NOMO-1 treated with DMSO at 0.1 percent for 48 hours (cell line): ENCODE measurements at regions not wholly inside any gene's neighbourhood (a gene's known extent, or its start where the extent isn't known, plus 50 kb on each side); places are given as distances from the start of the nearest gene placed in this dataset.

Experiments
- DNase-seq: peaks from one replicate; lab custom pipeline; 2025; ENCODE audit not compliant: unreplicated experiment; lab: John Stamatoyannopoulos, UW

GRCh38 chr5:82854956-82855355 lies 222.2 kb downstream of the TMEM167A start:
- DNase-seq, result no peak

DNA sequence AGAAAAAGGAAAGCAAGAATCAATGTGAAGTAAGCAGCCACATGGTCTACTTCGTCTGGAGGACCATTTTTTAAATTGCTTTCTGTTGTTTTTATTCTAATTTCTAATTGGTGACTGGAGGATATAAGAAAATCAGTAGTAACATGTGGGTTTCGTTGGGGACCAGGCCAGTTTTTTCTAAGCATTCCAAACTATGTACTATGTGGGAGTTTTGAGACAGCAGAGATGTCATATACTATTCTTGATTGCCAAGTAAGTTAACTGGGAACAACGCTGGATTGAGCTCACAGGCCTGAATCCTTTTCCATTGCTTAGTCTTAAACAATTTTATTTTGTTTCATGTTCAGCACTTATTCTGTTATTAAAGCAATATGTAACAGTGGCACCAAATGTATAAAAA lies 225.7 kb downstream of the TMEM167A start:
- DNase-seq, result no peak

DNA sequence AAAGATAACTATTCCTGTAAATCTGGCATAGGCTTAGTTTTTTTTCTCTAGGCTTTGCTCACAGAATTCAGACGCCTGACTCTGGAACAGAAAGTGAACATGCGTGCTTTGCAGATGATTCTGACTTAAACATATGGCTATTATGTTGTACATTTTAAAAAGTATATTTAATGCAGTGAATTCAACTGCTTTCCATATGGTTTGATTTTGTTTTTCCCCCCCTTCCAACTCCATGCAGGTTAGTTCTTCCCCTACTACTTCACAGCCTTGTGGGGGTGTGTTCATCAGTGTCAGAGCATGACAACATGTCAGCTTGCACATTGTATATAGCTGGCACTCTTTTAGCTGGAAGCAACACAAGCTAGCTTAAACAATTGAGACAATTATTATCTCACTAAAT lies 226.8 kb downstream of the TMEM167A start:
- no peak for DNase-seq

GRCh38 chr5:82849885-82850284 lies 227.3 kb downstream of the TMEM167A start:
- no peak for DNase-seq

DNA sequence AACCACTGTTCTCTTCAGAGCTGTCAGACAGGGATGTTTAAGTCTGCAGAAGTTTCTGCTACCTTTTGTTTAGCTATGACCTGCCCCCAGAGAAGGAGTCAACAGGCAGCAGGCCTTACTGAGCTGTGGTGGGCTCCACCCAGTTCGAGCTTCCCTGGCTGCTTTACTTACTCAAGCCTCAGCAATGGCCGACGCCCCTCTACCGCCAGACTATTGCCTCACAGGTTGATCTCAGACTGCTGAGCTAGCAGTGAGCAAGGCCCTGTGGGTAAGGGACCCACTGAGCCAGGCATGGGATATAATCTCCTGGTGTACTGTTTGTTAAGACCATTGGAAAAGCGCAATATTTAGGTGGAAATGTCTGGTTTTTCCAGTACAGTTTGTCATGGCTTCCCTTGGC lies 229.6 kb downstream of the TMEM167A start:
- DNase-seq, result no peak

- DNase-seq, result no peak
Observed at GRCh38 chr5:82839881-82840280, 237.3 kb downstream of the TMEM167A start.

DNA sequence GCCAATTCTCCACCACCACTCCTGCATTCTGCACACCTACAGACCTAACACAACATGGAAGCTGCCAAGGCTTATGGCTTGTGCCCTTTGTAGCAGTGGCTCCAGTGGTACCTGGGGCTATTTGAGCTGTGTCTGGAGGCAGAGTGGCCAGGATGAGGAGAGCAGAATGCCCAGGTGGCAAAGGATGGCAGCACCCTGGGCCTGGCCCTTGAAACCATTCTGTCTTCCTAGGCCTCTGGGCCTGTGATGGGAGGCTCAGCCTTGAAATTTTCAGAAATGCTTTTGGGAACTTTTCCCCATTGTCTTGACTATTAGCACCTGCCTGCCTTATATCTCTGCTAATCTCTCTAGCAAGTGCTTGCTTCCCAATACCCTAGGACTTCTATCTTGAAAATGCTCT lies 241.7 kb downstream of the TMEM167A start:
- no peak for DNase-seq

DNA sequence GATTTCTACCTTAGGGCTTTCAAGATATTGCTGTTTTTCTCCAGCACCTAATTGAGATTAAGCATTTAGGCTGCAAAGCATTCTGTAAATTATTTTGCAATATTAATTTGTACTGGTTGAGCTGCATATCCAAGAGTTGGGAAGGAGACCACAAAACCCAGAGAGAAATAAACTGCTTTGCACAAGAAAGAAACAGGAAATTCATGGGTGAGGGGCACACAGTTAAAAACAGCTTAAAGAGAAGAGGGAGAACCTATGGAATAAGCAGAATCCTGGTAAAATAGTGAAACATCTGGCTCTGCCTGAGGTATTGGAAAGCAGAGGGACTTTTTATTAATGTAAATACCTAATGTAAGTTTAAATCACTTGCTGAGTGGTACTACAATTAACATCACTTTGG lies 243.0 kb downstream of the TMEM167A start:
- no peak for DNase-seq

- no peak for DNase-seq
Observed at GRCh38 chr5:82833277-82833676, 243.9 kb downstream of the TMEM167A start.

DNA sequence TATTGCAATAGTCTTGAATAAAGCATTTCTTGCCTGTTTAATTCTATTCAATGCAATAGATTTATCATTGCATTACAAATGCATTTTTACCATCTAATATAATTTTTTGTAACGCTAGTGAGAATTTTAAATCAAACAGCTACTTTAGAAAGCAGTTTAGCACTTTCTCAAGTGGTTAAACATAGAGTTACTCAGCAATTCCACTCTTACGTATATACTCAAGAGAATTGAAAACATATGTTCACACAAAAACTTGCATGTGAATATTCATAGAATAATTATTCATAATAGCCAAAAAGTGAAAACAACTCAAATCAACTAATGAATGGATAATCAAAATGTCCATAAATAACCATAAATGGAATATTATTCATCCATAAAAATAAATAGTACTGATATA lies 244.7 kb downstream of the TMEM167A start:
- DNase-seq, result no peak

- DNase-seq, result no peak
Observed at GRCh38 chr5:82828211-82828610, 249.0 kb downstream of the TMEM167A start.

- no peak for DNase-seq
Observed at GRCh38 chr5:82827651-82828050, 249.5 kb downstream of the TMEM167A start.

DNA sequence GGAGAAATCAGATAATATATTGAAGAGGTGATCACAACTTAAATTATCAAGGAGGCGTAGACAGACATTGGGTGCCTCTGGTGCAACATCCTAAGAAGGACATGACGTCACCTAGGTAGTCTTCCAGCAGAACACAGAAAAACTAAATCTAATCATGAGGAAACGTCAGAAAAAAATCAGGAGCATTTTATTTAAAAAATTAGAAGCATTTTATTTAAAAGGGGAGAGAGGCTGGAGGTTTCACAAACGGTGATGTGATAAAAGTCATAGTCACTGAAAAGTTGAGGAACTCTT lies 254.6 kb downstream of the TMEM167A start:
- no peak for DNase-seq

- DNase-seq, result no peak
Observed at GRCh38 chr5:82821846-82822633, 255.2 kb downstream of the TMEM167A start.

DNA sequence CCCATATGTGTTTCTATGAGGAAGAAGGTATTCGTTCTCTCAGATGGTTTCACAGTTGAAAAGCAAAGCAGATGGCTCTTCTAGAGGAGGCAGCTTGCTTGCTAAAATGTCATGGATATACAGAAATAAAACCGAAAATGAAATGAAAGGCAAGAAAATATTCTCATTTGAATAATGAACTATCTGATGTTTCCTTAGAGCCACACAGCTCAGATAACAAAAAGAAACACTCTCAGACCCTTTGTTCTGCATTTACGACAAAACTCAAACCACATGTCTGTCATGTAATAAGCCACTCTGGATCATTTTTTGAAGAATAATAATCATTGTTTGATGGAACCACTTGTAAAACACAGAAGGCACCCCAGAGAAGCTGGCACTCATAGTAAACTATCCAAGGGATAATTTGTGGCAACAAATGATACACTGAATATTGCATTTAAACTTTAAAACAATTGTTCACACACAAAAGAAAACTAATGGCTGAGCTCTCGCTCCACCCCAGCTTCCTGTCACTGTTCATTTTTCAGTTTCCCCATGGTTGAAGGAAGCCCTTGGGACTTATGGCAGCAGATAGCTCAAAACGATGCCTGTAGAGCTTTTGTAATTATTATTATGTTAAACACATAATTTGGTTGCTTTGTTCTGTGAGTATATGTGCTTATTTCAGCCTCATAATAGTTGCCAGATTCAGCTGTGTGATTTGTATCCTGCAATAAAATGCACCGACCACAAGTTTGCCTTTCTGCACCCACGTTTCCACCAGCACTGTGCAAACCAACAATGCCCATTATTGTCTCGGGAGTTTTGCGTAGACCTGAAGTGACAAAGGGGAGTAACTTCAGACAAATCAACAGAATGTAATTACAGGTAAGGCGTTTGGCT lies 256.0 kb downstream of the TMEM167A start:
- no peak for DNase-seq

GRCh38 chr5:82820188-82820587 lies 257.0 kb downstream of the TMEM167A start:
- DNase-seq, result no peak

DNA sequence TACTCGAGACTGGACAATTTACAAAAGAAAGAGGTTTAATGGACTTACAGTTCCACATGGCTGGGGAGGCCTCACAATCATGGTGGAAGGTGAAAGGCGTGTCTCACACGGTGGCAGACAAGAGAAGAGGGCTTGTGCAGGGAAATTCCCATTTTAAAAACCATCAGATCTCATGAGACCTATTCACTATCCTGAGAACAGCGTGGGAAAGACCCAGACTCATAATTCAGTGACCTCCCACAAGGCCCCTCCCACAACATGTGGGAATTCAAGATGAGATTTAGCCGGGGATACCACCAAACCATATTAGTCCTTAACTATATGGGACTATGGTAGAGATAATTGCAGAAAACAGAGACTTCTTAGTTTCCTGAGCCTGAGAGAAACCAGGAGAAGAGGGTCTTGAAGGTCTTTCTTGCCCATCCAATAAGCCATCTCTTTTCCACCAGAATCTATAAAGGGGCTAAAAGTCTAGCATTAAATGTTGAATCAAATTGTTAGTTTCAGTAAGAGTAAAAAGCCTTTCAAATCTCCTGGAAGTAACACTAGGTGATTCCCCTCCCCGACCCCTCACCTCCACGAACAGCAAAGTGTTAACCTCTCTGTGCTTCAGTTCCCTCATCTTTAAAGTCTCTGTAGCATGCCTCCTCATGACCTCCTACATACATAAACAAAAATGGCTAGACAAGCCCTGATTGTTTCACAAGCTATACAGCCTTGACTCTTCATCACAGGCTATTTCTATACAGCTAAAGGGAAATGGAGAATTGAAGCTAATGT lies 259.1 kb downstream of the TMEM167A start:
- no peak for DNase-seq

- DNase-seq, result no peak
Observed at GRCh38 chr5:82816926-82817325, 260.3 kb downstream of the TMEM167A start.

DNA sequence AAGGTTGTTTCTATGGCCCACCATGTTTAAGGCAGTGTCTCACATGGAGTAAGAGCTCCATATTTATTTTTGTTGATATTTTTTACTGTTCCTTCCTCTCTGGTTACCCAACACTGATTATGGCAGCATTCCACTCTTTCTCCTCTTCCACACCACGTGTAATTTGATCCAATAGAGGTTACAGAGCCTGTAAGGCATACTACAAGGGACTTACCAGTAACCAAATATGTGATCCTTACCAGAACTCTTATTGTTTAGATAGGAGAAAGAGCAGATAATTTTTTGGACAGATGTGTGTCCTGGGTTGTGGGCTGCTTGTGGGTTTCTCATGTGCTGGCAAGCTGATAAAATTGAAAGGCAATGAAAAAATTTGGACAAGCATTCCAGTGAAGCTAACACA lies 261.3 kb downstream of the TMEM167A start:
- no peak for DNase-seq

GRCh38 chr5:82813861-82814260 lies 263.3 kb downstream of the TMEM167A start:
- DNase-seq, result no peak

- DNase-seq, result peak; percentile 42
Observed at GRCh38 chr5:82812575-82812974, 264.6 kb downstream of the TMEM167A start.

- no peak for DNase-seq
Observed at GRCh38 chr5:82811490-82811889, 265.7 kb downstream of the TMEM167A start.
